Erythroblast (primary cell): ENCODE measurements at regions not wholly inside any gene's neighbourhood (a gene's known extent, or its start where the extent isn't known, plus 50 kb on each side); places are given as distances from the start of the nearest gene placed in this dataset.

Source experiments
- GATA1 ChIP-seq: IDR thresholded peaks from 2 replicates; pipeline ENCODE4 v1.6.1; 2011; ENCODE audit warnings: low read depth, mild to moderate bottlenecking, control low read depth, low read length, moderate library complexity
- POLR2A ChIP-seq: IDR thresholded peaks from 2 replicates; pipeline ENCODE4 v1.6.1; 2011; ENCODE audit warnings: mild to moderate bottlenecking, low read length

DNA sequence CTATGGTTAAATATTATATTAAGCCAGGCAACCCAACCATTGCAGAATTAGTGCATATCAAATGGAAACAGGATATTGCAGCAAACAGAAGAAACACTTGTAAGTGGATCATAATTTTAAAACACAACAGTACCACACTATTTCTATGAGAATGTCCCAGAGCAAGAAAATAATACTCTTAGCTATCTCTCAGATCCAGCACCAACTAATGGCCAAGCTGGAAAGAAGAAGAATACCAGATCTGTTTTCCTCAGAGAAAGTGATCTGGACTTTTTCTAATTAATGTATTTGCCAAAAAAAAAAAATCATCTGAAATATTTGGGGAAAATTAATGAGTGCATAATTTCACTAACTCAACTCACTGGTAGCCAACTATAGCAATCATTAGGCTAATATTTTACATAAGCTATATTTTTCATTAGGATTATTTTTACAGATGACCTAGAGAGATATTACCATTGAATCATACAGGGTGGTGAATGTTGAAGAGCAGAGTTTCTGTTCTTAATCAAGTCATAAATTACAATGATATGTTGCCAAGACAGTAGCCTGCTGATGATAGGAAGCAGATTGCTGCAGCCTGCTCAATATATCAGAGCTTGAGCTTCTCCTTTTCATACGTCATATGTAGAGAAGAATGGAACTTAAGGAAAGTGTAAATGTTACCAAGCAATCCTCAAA lies 995.4 kb upstream of the LRRN3 start:
- TF ChIP-seq POLR2A (no peak), GATA1 (no peak)
